Brain microvascular endothelial cell (primary cell): ENCODE measurements at regions not wholly inside any gene's neighbourhood (a gene's known extent, or its start where the extent isn't known, plus 50 kb on each side); places are given as distances from the start of the nearest gene placed in this dataset.
A peak's percentile ranks its signal among the peaks of the same experiment; 100 is the strongest.

ENCODE experiments used
- DNase-seq: peaks from one replicate; pipeline ENCODE4 v3.0.0-alpha.2; 2020
- H3K27ac ChIP-seq: fragments of 250-450 bp; sonication (Bioruptor Pico); 2 replicates; pipeline ENCODE4 v1.5.1; 2020; ENCODE audit warnings: mild to moderate bottlenecking, moderate library complexity
- H3K27me3 ChIP-seq: fragments of 250-450 bp; sonication (Bioruptor Pico); replicated peaks from 2 replicates; pipeline ENCODE4 v1.5.1; 2020; ENCODE audit warnings: mild to moderate bottlenecking
- H3K36me3 ChIP-seq: fragments of 250-450 bp; sonication (Bioruptor Pico); replicated peaks from 2 replicates; pipeline ENCODE4 v1.5.1; 2020; ENCODE audit warnings: mild to moderate bottlenecking
- H3K4me3 ChIP-seq: 2 replicates; pipeline ENCODE4 v1.5.1; 2011; ENCODE audit warnings: low read depth, mild to moderate bottlenecking, control low read depth, low read length, moderate library complexity
- CTCF ChIP-seq: IDR thresholded peaks from 2 replicates; pipeline ENCODE4 v1.5.1; 2011; ENCODE audit warnings: low read depth, mild to moderate bottlenecking, moderate library complexity, low read length, control low read depth, inconsistent platforms; ENCODE audit errors: missing control alignments
- in situ Hi-C: cut with HindIII; loops from 2 replicates; pipeline ENCODE4 v1.10.0; 2017; ENCODE audit warnings: low sequenced_read_pairs, low pct_ligation_motif_present

GRCh38 chr5:57836331-57836730 is 353.7 kb upstream of the ACTBL2 start:
- DNase-seq, result no peak
- Histone ChIP-seq H3K36me3 (no peaks in the 10 kb centered on the region), H3K27me3 (no peaks in the 10 kb centered on the region), H3K4me3 (no peak overlapping the region), H3K27ac (no peak overlapping the region)
- TF ChIP-seq CTCF, result no peak
- in situ Hi-C loops, result no loop called here

- peak; percentile 60 for DNase-seq
- H3K4me3 ChIP-seq, result no peak overlapping the region
- no peaks in the 10 kb centered on the region for H3K27me3 ChIP-seq
- H3K36me3 ChIP-seq, result no peaks in the 10 kb centered on the region
- in situ Hi-C loops, result no loop called here
- H3K27ac ChIP-seq, result peak overlapping the region; percentile 81
- no peak for TF ChIP-seq CTCF
Observed at GRCh38 chr5:57834829-57835608, 352.4 kb upstream of the ACTBL2 start.

GRCh38 chr5:57833489-57833888 is 350.9 kb upstream of the ACTBL2 start:
- H3K27me3 ChIP-seq, result no peaks in the 10 kb centered on the region
- in situ Hi-C loops, result no loop called here
- H3K27ac ChIP-seq, result no peak overlapping the region
- H3K4me3 ChIP-seq, result no peak overlapping the region
- no peak for TF ChIP-seq CTCF
- H3K36me3 ChIP-seq, result no peaks in the 10 kb centered on the region
- no peak for DNase-seq

GRCh38 chr5:57832875-57833274 is 350.3 kb upstream of the ACTBL2 start:
- Histone ChIP-seq H3K27me3 (no peaks in the 10 kb centered on the region), H3K27ac (no peak overlapping the region), H3K36me3 (no peaks in the 10 kb centered on the region), H3K4me3 (no peak overlapping the region)
- in situ Hi-C loops, result no loop called here
- no peak for TF ChIP-seq CTCF
- no peak for DNase-seq

- no peak for TF ChIP-seq CTCF
- no peak for DNase-seq
- H3K27ac ChIP-seq, result no peak overlapping the region
Observed at GRCh38 chr5:57831932-57832331, 349.3 kb upstream of the ACTBL2 start.

GRCh38 chr5:57831090-57831489 is 348.5 kb upstream of the ACTBL2 start:
- Histone ChIP-seq H3K4me3 (no peak overlapping the region), H3K27ac (no peak overlapping the region), H3K36me3 (no peaks in the 10 kb centered on the region), H3K27me3 (no peaks in the 10 kb centered on the region)
- in situ Hi-C loops, result no loop called here
- no peak for DNase-seq
- TF ChIP-seq CTCF, result no peak

More at GRCh38 chr5:57831932-57832331, 349.3 kb upstream of the ACTBL2 start:
- H3K4me3 ChIP-seq, result no peak overlapping the region
- in situ Hi-C loops, result no loop called here
- no peaks in the 10 kb centered on the region for H3K36me3 ChIP-seq
- H3K27me3 ChIP-seq, result no peaks in the 10 kb centered on the region
